HEK293 (cell line): ENCODE measurements at regions not wholly inside any gene's neighbourhood (a gene's known extent, or its start where the extent isn't known, plus 50 kb on each side); places are given as distances from the start of the nearest gene placed in this dataset.

Source experiments
- CTCF ChIA-PET: fragments of 350-600 bp; formaldehyde crosslinking; extraction: SDS; loops from one replicate; lab custom pipeline; 2021; ENCODE audit warnings: antibody characterized with exemption; lab: Yijun Ruan, JAX
- POLR2A ChIA-PET: fragments of 300-600 bp; formaldehyde crosslinking; extraction: SDS; loops from one replicate; lab custom pipeline; 2020; ENCODE audit warnings: antibody characterized with exemption, inconsistent platforms; lab: Yijun Ruan, JAX
- H3K27ac ChIP-seq: fragments of 200-500 bp; sonication (Bioruptor generic); 2 replicates; pipeline ENCODE4 v1.5.1; 2014; ENCODE audit warnings: low read depth, low read length, control low read depth, inconsistent platforms; ENCODE audit errors: extremely low read depth
- H3K36me3 ChIP-seq, 2 experiments: fragments of 200-500 bp in 1 of 2; sonication (Bioruptor generic) in 1 of 2; 1 replicate in 1 of 2; 2 replicates in 1 of 2; pipeline ENCODE4 v1.5.1; 2014 to 2017; ENCODE audit warnings: inconsistent platforms in 2 of 2, low read length in 2 of 2; ENCODE audit not compliant: control insufficient read depth in 2 of 2, insufficient read depth in 1 of 2
- H3K4me1 ChIP-seq: fragments of 200-500 bp; sonication (Bioruptor generic); 2 replicates; pipeline ENCODE4 v1.5.1; 2014; ENCODE audit warnings: mild to moderate bottlenecking, low read length, inconsistent platforms; ENCODE audit not compliant: control insufficient read depth, insufficient read depth
- H3K4me3 ChIP-seq: 2 replicates; pipeline ENCODE4 v1.5.1; 2011; ENCODE audit warnings: low read depth, mild to moderate bottlenecking, control low read depth, low read length, moderate library complexity
- H3K9me3 ChIP-seq: fragments of 200-500 bp; sonication (Bioruptor generic); 2 replicates; pipeline ENCODE4 v1.5.1; 2014; ENCODE audit warnings: low read depth, low read length, inconsistent platforms; ENCODE audit not compliant: control insufficient read depth, insufficient read depth
- BCL6B ChIP-seq: fragments of 450-650 bp; formaldehyde crosslinking; IDR thresholded peaks from 2 replicates; pipeline ENCODE4 v1.5.1; 2017; ENCODE audit warnings: missing biosample characterization, missing genetic modification characterization
- GLIS1 ChIP-seq: fragments of 450-650 bp; formaldehyde crosslinking; IDR thresholded peaks from 2 replicates; pipeline ENCODE4 v1.5.1; 2016; ENCODE audit warnings: missing biosample characterization, missing genetic modification characterization
- HOXC10 ChIP-seq: sonication (generic); formaldehyde crosslinking; IDR thresholded peaks from 2 replicates; pipeline ENCODE4 v1.8.1; 2023; ENCODE audit warnings: mild to moderate bottlenecking, missing genetic modification reagents
- PRDM6 ChIP-seq: fragments of 450-650 bp; formaldehyde crosslinking; IDR thresholded peaks from 2 replicates; pipeline ENCODE4 v1.5.1; 2017; ENCODE audit warnings: missing biosample characterization, missing genetic modification characterization
- SCRT2 ChIP-seq: fragments of 450-650 bp; formaldehyde crosslinking; IDR thresholded peaks from 2 replicates; pipeline ENCODE4 v1.5.1; 2016; ENCODE audit warnings: missing biosample characterization, missing genetic modification characterization
- SP3 ChIP-seq: fragments of 450-650 bp; formaldehyde crosslinking; IDR thresholded peaks from 2 replicates; pipeline ENCODE4 v1.5.1; 2016; ENCODE audit warnings: missing biosample characterization, missing genetic modification characterization
- ZBTB21 ChIP-seq: fragments of 450-650 bp; formaldehyde crosslinking; IDR thresholded peaks from 2 replicates; pipeline ENCODE4 v1.5.1; 2017; ENCODE audit warnings: missing biosample characterization, missing genetic modification characterization
- ZFP37 ChIP-seq: fragments of 450-650 bp; formaldehyde crosslinking; IDR thresholded peaks from 2 replicates; pipeline ENCODE4 v1.5.1; 2016; ENCODE audit warnings: missing biosample characterization, missing genetic modification characterization
- ZNF184 ChIP-seq: fragments of 450-650 bp; IDR thresholded peaks from 2 replicates; pipeline ENCODE4 v1.5.1; 2018; ENCODE audit warnings: missing biosample characterization, mild to moderate bottlenecking, missing genetic modification characterization
- ZNF248 ChIP-seq: fragments of 450-650 bp; formaldehyde crosslinking; IDR thresholded peaks from 2 replicates; pipeline ENCODE4 v1.5.1; 2017; ENCODE audit warnings: missing biosample characterization, missing genetic modification characterization
- ZNF266 ChIP-seq: fragments of 450-650 bp; formaldehyde crosslinking; IDR thresholded peaks from 2 replicates; pipeline ENCODE4 v1.5.1; 2016; ENCODE audit warnings: missing biosample characterization, missing genetic modification characterization, low read depth
- ZNF280C ChIP-seq: fragments of 450-650 bp; formaldehyde crosslinking; IDR thresholded peaks from 2 replicates; pipeline ENCODE4 v1.5.1; 2016; ENCODE audit warnings: missing biosample characterization, missing genetic modification characterization
- ZNF335 ChIP-seq: fragments of 450-650 bp; formaldehyde crosslinking; conservative IDR thresholded peaks from 2 replicates; pipeline ENCODE4 v1.5.1; 2016; ENCODE audit warnings: missing biosample characterization, missing genetic modification characterization
- ZNF350 ChIP-seq: fragments of 450-650 bp; formaldehyde crosslinking; IDR thresholded peaks from 2 replicates; pipeline ENCODE4 v1.5.0; 2017; ENCODE audit warnings: missing biosample characterization, mild to moderate bottlenecking, missing genetic modification characterization
- ZNF394 ChIP-seq: fragments of 450-650 bp; formaldehyde crosslinking; IDR thresholded peaks from 2 replicates; pipeline ENCODE4 v1.5.1; 2016; ENCODE audit warnings: missing biosample characterization, missing genetic modification characterization, mild to moderate bottlenecking, moderate library complexity, borderline replicate concordance
- ZNF416 ChIP-seq: fragments of 450-650 bp; formaldehyde crosslinking; IDR thresholded peaks from 2 replicates; pipeline ENCODE4 v1.5.1; 2016; ENCODE audit warnings: missing biosample characterization, missing genetic modification characterization
- ZNF433 ChIP-seq: fragments of 450-650 bp; formaldehyde crosslinking; IDR thresholded peaks from 2 replicates; pipeline ENCODE4 v1.5.1; 2016; ENCODE audit warnings: missing biosample characterization, missing genetic modification characterization, low read depth
- ZNF530 ChIP-seq: fragments of 450-650 bp; formaldehyde crosslinking; IDR thresholded peaks from 2 replicates; pipeline ENCODE4 v1.5.1; 2016; ENCODE audit warnings: low read depth, missing biosample characterization, missing genetic modification characterization
- ZNF549 ChIP-seq: fragments of 450-650 bp; IDR thresholded peaks from 2 replicates; pipeline ENCODE4 v1.5.1; 2018; ENCODE audit warnings: missing biosample characterization, missing genetic modification characterization, mild to moderate bottlenecking, inconsistent platforms, moderate library complexity
- ZNF571 ChIP-seq: fragments of 450-650 bp; formaldehyde crosslinking; IDR thresholded peaks from 2 replicates; pipeline ENCODE4 v1.5.0; 2017; ENCODE audit warnings: missing biosample characterization, missing genetic modification characterization
- ZNF580 ChIP-seq: fragments of 450-650 bp; formaldehyde crosslinking; IDR thresholded peaks from 2 replicates; pipeline ENCODE4 v1.5.1; 2016; ENCODE audit warnings: missing biosample characterization, missing genetic modification characterization
- ZNF610 ChIP-seq: fragments of 450-650 bp; formaldehyde crosslinking; IDR thresholded peaks from 2 replicates; pipeline ENCODE4 v1.5.1; 2016; ENCODE audit warnings: missing biosample characterization, missing genetic modification characterization, borderline replicate concordance
- ZNF670 ChIP-seq: fragments of 450-650 bp; formaldehyde crosslinking; IDR thresholded peaks from 2 replicates; pipeline ENCODE4 v1.5.1; 2016; ENCODE audit warnings: missing biosample characterization, missing genetic modification characterization, low read depth
- ZNF701 ChIP-seq: fragments of 450-650 bp; formaldehyde crosslinking; IDR thresholded peaks from 2 replicates; pipeline ENCODE4 v1.5.1; 2016; ENCODE audit warnings: missing biosample characterization, missing genetic modification characterization
- ZNF843 ChIP-seq: fragments of 450-650 bp; formaldehyde crosslinking; IDR thresholded peaks from 2 replicates; pipeline ENCODE4 v1.5.1; 2016; ENCODE audit warnings: missing biosample characterization, missing genetic modification characterization

- TF ChIP-seq ZNF610 (tag by site-specific recombination) = no peak
- no peak for TF ChIP-seq ZFP37
- no peak for TF ChIP-seq ZNF248 (tag by site-specific recombination)
- no peak for TF ChIP-seq ZNF433 (tag by site-specific recombination)
- TF ChIP-seq SP3 = no peak
- TF ChIP-seq ZNF266 (tag by site-specific recombination) = no peak
- no peak for TF ChIP-seq BCL6B (tag by site-specific recombination)
- no peak for TF ChIP-seq ZNF670
Observed at GRCh38 chr10:131663351-131663750, 237.5 kb upstream of the PPP2R2D start (continued).

GRCh38 chr10:131666091-131666490 lies 234.7 kb upstream of the PPP2R2D start:
- no peak overlapping the region for H3K27ac ChIP-seq
- ChIA-PET CTCF (no interaction called here), POLR2A (no interaction called here)
- H3K36me3 ChIP-seq = no peaks in the 10 kb centered on the region
- H3K4me3 ChIP-seq = no peak overlapping the region
- TF ChIP-seq HOXC10 (CRISPR knock-in tag) (no peak), ZNF571 (tag by site-specific recombination) (no peak), ZNF701 (tag by site-specific recombination) (no peak), ZNF350 (tag by site-specific recombination) (no peak), ZNF549 (tag by site-specific recombination) (no peak)
- H3K9me3 ChIP-seq = no peaks in the 10 kb centered on the region
- no peaks in the 10 kb centered on the region for H3K4me1 ChIP-seq

- H3K9me3 ChIP-seq = no peaks in the 10 kb centered on the region
- H3K27ac ChIP-seq = no peak overlapping the region
- ChIA-PET CTCF (no interaction called here), POLR2A (no interaction called here)
- H3K4me1 ChIP-seq = no peaks in the 10 kb centered on the region
- no peak overlapping the region for H3K4me3 ChIP-seq
- TF ChIP-seq ZNF580 (tag by site-specific recombination) = no peak
- no peak for TF ChIP-seq ZBTB21 (tag by site-specific recombination)
- no peak for TF ChIP-seq PRDM6 (tag by site-specific recombination)
- no peak for TF ChIP-seq ZNF184 (tag by site-specific recombination)
- no peak for TF ChIP-seq ZNF280C
- no peak for TF ChIP-seq ZNF843 (tag by site-specific recombination)
- no peak for TF ChIP-seq ZFP37
- no peak for TF ChIP-seq ZNF416 (tag by site-specific recombination)
- TF ChIP-seq ZNF530 (tag by site-specific recombination) = no peak
- TF ChIP-seq GLIS1 (tag by site-specific recombination) = no peak
- no peak for TF ChIP-seq ZNF335
- TF ChIP-seq ZNF394 (tag by site-specific recombination) = no peak
- no peak for TF ChIP-seq SCRT2
- TF ChIP-seq, all 188 proteins: peak for 0
- H3K36me3 ChIP-seq = no peaks in the 10 kb centered on the region
Observed at GRCh38 chr10:131667047-131667446, 233.8 kb upstream of the PPP2R2D start.
